ENCODE measurements at regions not wholly inside any gene's neighbourhood (a gene's known extent, or its start where the extent isn't known, plus 50 kb on each side); places are given as distances from the start of the nearest gene placed in this dataset.
"Not testable (repeated sequence)": the region's sequence is repeated elsewhere in the genome, so short reads cannot be mapped to it uniquely, and the experiment has no call there.

DNA sequence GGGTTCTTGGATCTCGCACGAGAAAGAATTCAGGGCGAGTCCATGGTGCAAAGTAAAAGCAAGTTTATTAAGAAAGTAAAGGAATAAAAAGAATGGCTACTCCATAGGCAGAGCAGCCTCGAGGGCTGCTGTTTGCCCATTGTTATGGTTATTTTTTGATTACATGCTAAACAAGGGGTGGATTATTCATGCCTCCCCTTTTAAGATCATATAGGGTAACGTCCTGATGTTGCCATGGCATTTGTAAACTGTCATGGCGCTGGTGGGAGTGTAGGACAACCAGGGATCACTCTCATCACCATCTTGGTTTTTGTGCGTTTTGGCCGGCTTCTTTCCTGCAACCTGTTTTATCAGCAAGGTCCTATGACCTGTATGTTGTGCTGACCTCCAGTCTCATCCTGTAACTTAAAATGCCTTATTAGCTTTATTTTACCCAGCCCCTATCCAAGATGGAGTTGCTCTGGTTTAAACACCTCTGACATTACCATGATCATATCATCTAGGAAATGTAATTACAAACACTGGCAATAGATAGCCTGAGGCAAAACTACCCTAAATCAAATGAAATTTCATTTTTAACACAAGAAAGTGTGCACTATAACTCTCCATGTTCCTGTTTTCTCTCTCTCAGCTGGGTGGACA lies 94.3 kb upstream of the ATXN3L start:
- Histone ChIP-seq H4K20me1 (no peaks in the 10 kb centered on the region), H3K4me3 (no peak overlapping the region), H3K9me3 (no peaks in the 10 kb centered on the region), H3K27me3 (peaks cover 96% of the 10 kb centered on the region), H3K4me1 (no peaks in the 10 kb centered on the region), H3K27ac (no peak overlapping the region), H3K9ac (no peak overlapping the region), H3K4me2 (no peak overlapping the region), H3K36me3 (no peaks in the 10 kb centered on the region)
- TF ChIP-seq Cebpa-rat (IDR thresholded peaks at IDR 0.05): no peak

DNA sequence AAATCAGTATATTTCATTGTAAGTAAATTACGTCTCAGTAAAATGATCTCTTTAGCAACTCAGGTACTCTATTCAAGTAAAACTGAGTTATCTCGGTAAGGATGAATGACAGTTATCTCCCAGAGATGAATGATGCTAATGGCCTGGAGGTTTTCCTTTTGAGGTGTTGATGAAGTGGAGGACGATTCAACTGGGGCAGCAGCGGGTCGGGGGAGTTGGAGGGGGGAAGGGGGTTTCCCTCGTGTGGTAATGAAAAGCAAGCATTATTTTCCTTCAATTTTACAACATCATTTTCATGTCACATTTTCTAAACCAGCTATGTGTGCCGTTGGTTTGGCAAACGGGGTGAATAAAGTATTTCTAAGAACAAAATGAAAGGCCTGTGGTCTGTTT lies 92.4 kb upstream of the ATXN3L start:
- Histone ChIP-seq H3K4me1 (no peaks in the 10 kb centered on the region), H3K9ac (no peak overlapping the region), H3K4me2 (no peak overlapping the region)

GRCh38 chrX:13411496-13412207 lies 91.8 kb upstream of the ATXN3L start:
- H3K9me3 ChIP-seq: peaks cover 5% of the 10 kb centered on the region
- H3K4me3 ChIP-seq: no peak overlapping the region
- no peak overlapping the region for H3K27ac ChIP-seq

More for the DNA sequence above, 92.4 kb upstream of the ATXN3L start:
- Histone ChIP-seq H3K27ac (no peak overlapping the region), H3K36me3 (no peaks in the 10 kb centered on the region), H3K9me3 (no peaks in the 10 kb centered on the region), H3K27me3 (peaks cover 79% of the 10 kb centered on the region), H3K4me3 (no peak overlapping the region), H4K20me1 (no peaks in the 10 kb centered on the region)
- no peak for TF ChIP-seq Cebpa-rat (IDR thresholded peaks at IDR 0.05)

GRCh38 chrX:13408599-13408998 lies 88.7 kb upstream of the ATXN3L start:
- Histone ChIP-seq H3K27me3 (peaks cover 79% of the 10 kb centered on the region), H3K9me3 (peaks cover 21% of the 10 kb centered on the region)
- H3K9ac ChIP-seq, H3K36me3 ChIP-seq, H3K4me2 ChIP-seq, H4K20me1 ChIP-seq, H3K4me3 ChIP-seq, H3K27ac ChIP-seq, H3K4me1 ChIP-seq: not testable (repeated sequence)

More at GRCh38 chrX:13411496-13412207, 91.8 kb upstream of the ATXN3L start:
- Histone ChIP-seq H3K4me2 (no peak overlapping the region), H3K9ac (no peak overlapping the region), H3K4me1 (no peaks in the 10 kb centered on the region), H3K36me3 (no peaks in the 10 kb centered on the region), H4K20me1 (no peaks in the 10 kb centered on the region), H3K27me3 (peaks cover 80% of the 10 kb centered on the region)
- TF ChIP-seq Cebpa-rat (IDR thresholded peaks at IDR 0.05): no peak

- not testable (repeated sequence) for H3K4me3 ChIP-seq, H3K9ac ChIP-seq, H3K36me3 ChIP-seq, H3K4me1 ChIP-seq, H4K20me1 ChIP-seq, H3K4me2 ChIP-seq, H3K27ac ChIP-seq
- peaks cover 71% of the 10 kb centered on the region for H3K27me3 ChIP-seq
- peaks cover 21% of the 10 kb centered on the region for H3K9me3 ChIP-seq
Observed at GRCh38 chrX:13404777-13405176, 84.9 kb upstream of the ATXN3L start.

DNA sequence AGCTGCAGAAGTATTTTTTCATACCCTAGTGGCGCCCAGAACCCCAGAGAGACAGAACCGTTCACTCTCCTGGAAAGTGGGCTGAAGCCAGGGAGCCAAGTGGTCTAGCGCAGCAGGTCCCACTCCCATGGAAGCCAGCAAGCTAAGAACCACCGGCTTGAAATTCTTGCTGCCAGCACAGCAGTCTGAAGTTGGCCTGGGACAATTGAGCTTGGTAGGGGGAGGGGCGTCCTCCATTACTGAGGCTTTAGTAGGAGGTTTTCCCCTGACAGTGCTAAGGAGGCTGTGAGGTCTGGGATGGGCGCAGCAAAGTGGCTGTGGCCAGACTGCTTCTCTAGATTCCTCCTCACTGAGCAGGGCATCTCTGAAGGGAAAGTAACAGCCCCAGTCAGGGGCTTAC lies 84.5 kb upstream of the ATXN3L start:
- Histone ChIP-seq H3K9ac (no peak overlapping the region), H3K9me3 (peaks cover 21% of the 10 kb centered on the region), H3K36me3 (no peaks in the 10 kb centered on the region), H3K27me3 (peaks cover 71% of the 10 kb centered on the region), H4K20me1 (no peaks in the 10 kb centered on the region), H3K4me1 (no peaks in the 10 kb centered on the region), H3K4me3 (no peak overlapping the region), H3K27ac (no peak overlapping the region), H3K4me2 (no peak overlapping the region)
- no peak for TF ChIP-seq Cebpa-rat (IDR thresholded peaks at IDR 0.05)

DNA sequence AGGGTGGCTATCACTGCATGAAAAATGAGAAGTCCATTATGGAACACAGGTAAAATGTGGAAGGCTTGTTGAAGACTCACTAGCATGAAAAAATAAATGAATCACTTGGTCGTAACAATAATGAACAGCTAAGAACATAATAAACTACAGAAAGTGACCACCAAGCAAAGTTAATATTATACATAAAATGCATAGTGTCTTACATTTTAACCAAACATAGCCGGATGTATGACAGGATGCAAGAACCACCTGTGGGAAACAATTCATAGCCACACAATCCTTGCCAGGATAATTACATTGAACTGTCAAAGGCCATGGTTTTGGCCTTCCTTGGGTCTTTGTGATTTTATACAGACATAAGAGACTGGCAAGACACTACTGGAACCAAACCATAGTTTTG lies 81.9 kb upstream of the ATXN3L start:
- TF ChIP-seq Cebpa-rat (IDR thresholded peaks at IDR 0.05): no peak
- Histone ChIP-seq H4K20me1 (no peaks in the 10 kb centered on the region), H3K9me3 (peaks cover 17% of the 10 kb centered on the region), H3K9ac (no peak overlapping the region), H3K4me1 (no peaks in the 10 kb centered on the region), H3K4me3 (no peak overlapping the region), H3K27me3 (peaks cover 82% of the 10 kb centered on the region), H3K4me2 (no peak overlapping the region), H3K27ac (no peak overlapping the region), H3K36me3 (no peaks in the 10 kb centered on the region)

- no peak for TF ChIP-seq Cebpa-rat (IDR thresholded peaks at IDR 0.05)
- no peaks in the 10 kb centered on the region for H4K20me1 ChIP-seq
- H3K4me3 ChIP-seq: no peak overlapping the region
- H3K27ac ChIP-seq: no peak overlapping the region
- no peak overlapping the region for H3K9ac ChIP-seq
- no peaks in the 10 kb centered on the region; the same call in 1 of the 2 replicates for H3K9me3 ChIP-seq
- no peaks in the 10 kb centered on the region for H3K36me3 ChIP-seq
- no peak overlapping the region for H3K4me2 ChIP-seq
- H3K4me1 ChIP-seq: no peaks in the 10 kb centered on the region
- peaks cover 67% of the 10 kb centered on the region for H3K27me3 ChIP-seq
Observed at GRCh38 chrX:13398839-13399238, 79.0 kb upstream of the ATXN3L start.

- Histone ChIP-seq H3K4me3 (no peak overlapping the region), H3K9ac (no peak overlapping the region), H3K9me3 (no peaks in the 10 kb centered on the region), H4K20me1 (no peaks in the 10 kb centered on the region), H3K4me1 (no peaks in the 10 kb centered on the region), H3K27me3 (peaks cover 65% of the 10 kb centered on the region), H3K4me2 (no peak overlapping the region), H3K27ac (no peak overlapping the region), H3K36me3 (no peaks in the 10 kb centered on the region)
- no peak for TF ChIP-seq Cebpa-rat (IDR thresholded peaks at IDR 0.05)
Observed at GRCh38 chrX:13397878-13398818, 78.3 kb upstream of the ATXN3L start.

GRCh38 chrX:13396924-13397323 lies 77.1 kb upstream of the ATXN3L start:
- Histone ChIP-seq H3K36me3 (no peaks in the 10 kb centered on the region), H3K9ac (no peak overlapping the region), H3K4me3 (no peak overlapping the region), H3K27ac (no peak overlapping the region), H3K4me1 (no peaks in the 10 kb centered on the region), H4K20me1 (no peaks in the 10 kb centered on the region), H3K4me2 (no peak overlapping the region), H3K27me3 (peaks cover 54% of the 10 kb centered on the region), H3K9me3 (no peaks in the 10 kb centered on the region)
- no peak for TF ChIP-seq Cebpa-rat (IDR thresholded peaks at IDR 0.05)

All from BLaER1 (cell line).